Stomach (tissue), 8 donors: ENCODE measurements at regions not wholly inside any gene's neighbourhood (a gene's known extent, or its start where the extent isn't known, plus 50 kb on each side); places are given as distances from the start of the nearest gene placed in this dataset.

ENCODE experiments used
- DNase-seq, 2 donors: peaks; one replicate each; pipeline versions ENCODE4 v3.0.0 to v3.0.0-alpha.2; 2013 to 2019
- H3K27ac ChIP-seq, 5 donors: fragments of 200-600 bp in 4 of 5; sonication (generic) in 4 of 5; one replicate each; pipeline ENCODE4 v1.5.1; 2013 to 2019; ENCODE audit warnings: mild to moderate bottlenecking in 1 of 5, moderate library complexity in 1 of 5
- H3K27me3 ChIP-seq, 3 donors: fragments of 200-600 bp; sonication (generic); one replicate each; pipeline ENCODE4 v1.5.1; 2017 to 2019; ENCODE audit warnings: mixed run types in 1 of 3
- H3K36me3 ChIP-seq, 4 donors: fragments of 200-600 bp; sonication (generic); 1 replicate in 3 of 4; 2 replicates in 1 of 4; pipeline ENCODE4 v1.5.1; 2016 to 2019
- H3K4me1 ChIP-seq, 4 donors: fragments of 200-600 bp; sonication (generic); one replicate each; pipeline ENCODE4 v1.5.1; 2016 to 2019
- H3K4me3 ChIP-seq, 4 donors: fragments of 200-600 bp; sonication (generic) in 3 of 4; one replicate each; pipeline ENCODE4 v1.5.1; 2016 to 2019; ENCODE audit warnings: mild to moderate bottlenecking in 1 of 4
- H3K9me3 ChIP-seq, 4 donors: fragments of 200-600 bp; sonication (generic); one replicate each; pipeline ENCODE4 v1.5.1; 2016 to 2019
- EP300 ChIP-seq: sonication (generic); formaldehyde crosslinking; IDR thresholded peaks from one replicate; pipeline ENCODE4 v1.6.1; 2017; ENCODE audit warnings: antibody characterized with exemption
- POLR2A ChIP-seq, 4 donors: fragments of 450-650 bp; IDR thresholded peaks; one replicate each; pipeline ENCODE4 v1.6.1; 2016; ENCODE audit warnings: antibody characterized with exemption in 4 of 4, control low read depth in 2 of 4, mild to moderate bottlenecking in 1 of 4, moderate library complexity in 1 of 4
- POLR2AphosphoS5 ChIP-seq, 3 donors: sonication (generic); formaldehyde crosslinking; IDR thresholded peaks; one replicate each; pipeline ENCODE4 v1.6.1; 2016; ENCODE audit warnings: antibody characterized with exemption in 3 of 3
- WGBS, 5 donors: extraction: QIAGEN DNeasy Blood & Tissue Kit in 3 of 5; methylation state at CpG; one replicate each; pipeline versions ENCODE4 v1.1.5 to v1.1.7; 2013 to 2018; 5-methylcytosine and 5-hydroxymethylcytosine counted together
- intact Hi-C: fragments of 100-400 bp; cut with DNase I; formaldehyde crosslinking; loops from one replicate; pipeline ENCODE4 v1.15.1; 2023; ENCODE audit warnings: low total_unique reads
- TF ChIP-seq, protein P1 (sequence below), 7 experiments: fragments of 450-650 bp in 4 of 7; fragments of 200-600 bp in 3 of 7; sonication (generic) in 3 of 7; IDR thresholded peaks; one replicate each; pipeline ENCODE4 v1.5.1; 2016 to 2019; ENCODE audit warnings: antibody characterized with exemption in 7 of 7, control low read depth in 2 of 7, mild to moderate bottlenecking in 1 of 7
- donor health status: healthy with polysubstance abuse.
- donor health status: Bipolar disorder and iron deficiency.
- donor health status: healthy.

DNA sequence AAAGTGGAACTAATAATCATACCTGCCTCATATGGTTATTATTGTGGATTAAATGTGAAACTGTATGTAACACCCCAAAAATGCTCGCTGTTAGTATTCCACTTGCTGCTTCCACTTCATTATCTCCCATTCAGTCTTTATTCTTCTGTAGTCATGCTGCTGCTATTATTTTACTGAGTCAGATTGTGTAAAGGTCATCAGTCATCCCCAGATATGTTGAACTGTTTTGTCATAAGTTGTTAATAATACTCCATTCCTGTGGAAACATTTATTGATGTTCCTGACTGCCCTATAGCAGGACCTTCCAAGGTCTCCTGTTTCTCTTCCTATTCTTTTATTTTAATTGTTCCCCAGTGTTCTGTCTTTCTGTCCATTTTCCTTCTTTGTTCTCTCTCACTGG, 1148.3 kb downstream of the EPHA7 start:
- TF ChIP-seq, protein P1, sequence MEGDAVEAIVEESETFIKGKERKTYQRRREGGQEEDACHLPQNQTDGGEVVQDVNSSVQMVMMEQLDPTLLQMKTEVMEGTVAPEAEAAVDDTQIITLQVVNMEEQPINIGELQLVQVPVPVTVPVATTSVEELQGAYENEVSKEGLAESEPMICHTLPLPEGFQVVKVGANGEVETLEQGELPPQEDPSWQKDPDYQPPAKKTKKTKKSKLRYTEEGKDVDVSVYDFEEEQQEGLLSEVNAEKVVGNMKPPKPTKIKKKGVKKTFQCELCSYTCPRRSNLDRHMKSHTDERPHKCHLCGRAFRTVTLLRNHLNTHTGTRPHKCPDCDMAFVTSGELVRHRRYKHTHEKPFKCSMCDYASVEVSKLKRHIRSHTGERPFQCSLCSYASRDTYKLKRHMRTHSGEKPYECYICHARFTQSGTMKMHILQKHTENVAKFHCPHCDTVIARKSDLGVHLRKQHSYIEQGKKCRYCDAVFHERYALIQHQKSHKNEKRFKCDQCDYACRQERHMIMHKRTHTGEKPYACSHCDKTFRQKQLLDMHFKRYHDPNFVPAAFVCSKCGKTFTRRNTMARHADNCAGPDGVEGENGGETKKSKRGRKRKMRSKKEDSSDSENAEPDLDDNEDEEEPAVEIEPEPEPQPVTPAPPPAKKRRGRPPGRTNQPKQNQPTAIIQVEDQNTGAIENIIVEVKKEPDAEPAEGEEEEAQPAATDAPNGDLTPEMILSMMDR (IDR thresholded peaks at IDR 0.05) = no peak
- TF ChIP-seq EP300 (no peak), POLR2A (IDR thresholded peaks at IDR 0.05) (no peak), POLR2AphosphoS5 (IDR thresholded peaks at IDR 0.05) (no peak)
- intact Hi-C loops = no loop called here
- H3K4me1 ChIP-seq = no peaks in the 10 kb centered on the region
- no peak overlapping the region for H3K4me3 ChIP-seq
- H3K27me3 ChIP-seq = no peaks in the 10 kb centered on the region
- no peaks in the 10 kb centered on the region for H3K9me3 ChIP-seq
- no peak for DNase-seq
- H3K27ac ChIP-seq = no peak overlapping the region
- no peaks in the 10 kb centered on the region for H3K36me3 ChIP-seq
- 86 to 96% (median 94%) methylated on average over 1 of the region's 1 CpG for WGBS, 5 donors

DNA sequence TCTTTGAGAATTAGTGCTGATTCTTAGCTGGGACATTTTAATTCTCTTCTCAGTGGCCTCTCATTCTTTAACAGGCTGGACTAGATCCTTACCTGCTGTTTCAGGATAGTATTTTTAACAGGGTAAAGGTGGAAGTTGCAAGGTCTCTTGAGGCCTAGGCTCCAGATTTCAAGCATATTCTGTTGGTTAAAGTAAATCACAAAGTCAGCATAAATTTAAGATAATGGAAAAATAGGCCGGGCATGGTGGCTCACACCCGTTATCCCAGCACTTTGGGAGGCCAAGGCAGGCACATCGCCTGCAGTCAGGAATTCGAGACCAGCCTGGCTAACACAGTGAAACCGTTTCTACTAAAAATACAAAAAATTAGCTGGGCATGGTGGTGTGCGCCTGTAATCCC, 1149.0 kb downstream of the EPHA7 start:
- intact Hi-C loops = no loop called here
- Histone ChIP-seq H3K9me3 (no peaks in the 10 kb centered on the region), H3K36me3 (no peaks in the 10 kb centered on the region), H3K4me3 (no peak overlapping the region), H3K27ac (no peak overlapping the region), H3K27me3 (no peaks in the 10 kb centered on the region), H3K4me1 (no peaks in the 10 kb centered on the region)
- TF ChIP-seq, protein P1 (IDR thresholded peaks at IDR 0.05) = no peak
- TF ChIP-seq POLR2A (IDR thresholded peaks at IDR 0.05) = no peak
- TF ChIP-seq POLR2AphosphoS5 (IDR thresholded peaks at IDR 0.05) = no peak
- no peak for TF ChIP-seq EP300
- WGBS, 5 donors = 83 to 92% (median 91%) methylated on average over 6 of the region's 6 CpGs
- DNase-seq = no peak

DNA sequence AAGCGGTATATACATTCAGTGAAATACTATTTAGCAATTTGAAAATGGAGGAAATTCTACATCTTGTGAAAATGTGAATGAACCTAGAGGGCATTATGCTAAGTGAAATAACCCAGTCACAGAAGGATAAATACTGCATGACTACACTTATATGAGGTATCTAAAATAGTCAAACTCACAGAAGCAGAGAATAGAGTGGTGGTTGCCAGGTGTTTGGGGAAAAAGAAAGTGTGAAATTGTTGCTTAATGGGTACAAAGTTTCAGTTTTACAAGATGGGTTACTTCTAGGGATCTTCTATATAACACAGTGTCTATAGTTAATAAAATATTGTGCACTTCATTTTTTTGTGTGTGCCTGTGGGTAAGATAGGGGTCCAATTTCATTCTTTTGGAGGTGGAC, 1152.0 kb downstream of the EPHA7 start:
- no peak for DNase-seq
- no peaks in the 10 kb centered on the region for H3K4me1 ChIP-seq
- H3K36me3 ChIP-seq = no peaks in the 10 kb centered on the region
- H3K4me3 ChIP-seq = no peak overlapping the region
- intact Hi-C loops = no loop called here
- no peaks in the 10 kb centered on the region for H3K27me3 ChIP-seq
- TF ChIP-seq, protein P1 (IDR thresholded peaks at IDR 0.05) = no peak
- TF ChIP-seq EP300 = no peak
- no peak for TF ChIP-seq POLR2AphosphoS5 (IDR thresholded peaks at IDR 0.05)
- no peak for TF ChIP-seq POLR2A (IDR thresholded peaks at IDR 0.05)
- WGBS, 5 donors = 87 to 98% (median 93%) methylated on average over 1 of the region's 1 CpG
- H3K27ac ChIP-seq = no peak overlapping the region
- no peaks in the 10 kb centered on the region for H3K9me3 ChIP-seq

DNA sequence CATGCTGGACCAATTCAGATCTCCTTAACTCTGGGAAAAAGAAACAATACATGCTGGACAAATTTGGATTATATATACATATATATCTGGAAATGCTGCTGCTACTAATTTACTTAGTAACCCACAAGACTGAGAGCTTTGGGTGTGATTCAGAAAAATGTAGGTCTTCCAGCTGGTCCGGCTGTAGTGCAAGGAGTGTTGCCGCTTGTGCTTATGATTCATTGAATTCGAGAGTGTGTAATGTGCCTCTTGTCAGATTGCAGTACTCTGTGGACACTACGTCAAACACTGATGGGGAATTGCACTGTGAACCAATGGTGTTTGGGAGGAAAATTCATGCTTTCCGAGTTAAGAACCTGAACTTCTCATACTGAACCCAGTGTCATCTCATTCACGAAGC, 1155.5 kb downstream of the EPHA7 start:
- no peak overlapping the region for H3K4me3 ChIP-seq
- no peaks in the 10 kb centered on the region for H3K9me3 ChIP-seq
- TF ChIP-seq EP300 = no peak
- no peak for TF ChIP-seq POLR2AphosphoS5 (IDR thresholded peaks at IDR 0.05)
- no peak for TF ChIP-seq POLR2A (IDR thresholded peaks at IDR 0.05)
- TF ChIP-seq, protein P1 (IDR thresholded peaks at IDR 0.05) = no peak
- no peaks in the 10 kb centered on the region for H3K4me1 ChIP-seq
- WGBS, 5 donors = 51 to 62% (median 54%) methylated on average over 6 of the region's 6 CpGs
- no peak for DNase-seq
- H3K27me3 ChIP-seq = no peaks in the 10 kb centered on the region
- H3K27ac ChIP-seq = no peak overlapping the region
- intact Hi-C loops = no loop called here
- no peaks in the 10 kb centered on the region for H3K36me3 ChIP-seq
